GM18873 (cell line): ENCODE measurements at regions not wholly inside any gene's neighbourhood (a gene's known extent, or its start where the extent isn't known, plus 50 kb on each side); places are given as distances from the start of the nearest gene placed in this dataset.

Experiments
- ATAC-seq: cut with Tn5 transposase; IDR thresholded peaks from one replicate; pipeline ENCODE4 v1.9.1; 2021; ENCODE audit warnings: mild to moderate bottlenecking, moderate library complexity, moderate number of reproducible peaks; ENCODE audit not compliant: unreplicated experiment, low FRiP score

GRCh38 chr10:128713874-128714570 lies 587.8 kb upstream of the MKI67 start:
- ATAC-seq: no peak

- ATAC-seq: no peak
These were observed 588.6 kb upstream of the MKI67 start for GRCh38 chr10:128714644-128715415.

GRCh38 chr10:128716181-128716580 lies 590.0 kb upstream of the MKI67 start:
- ATAC-seq: no peak

GRCh38 chr10:128721963-128722445 lies 595.8 kb upstream of the MKI67 start:
- ATAC-seq: no peak

GRCh38 chr10:128722947-128723346 lies 596.7 kb upstream of the MKI67 start:
- no peak for ATAC-seq

- ATAC-seq: no peak
These were observed 597.5 kb upstream of the MKI67 start for GRCh38 chr10:128723631-128724205.

GRCh38 chr10:128725531-128725930 lies 599.3 kb upstream of the MKI67 start:
- no peak for ATAC-seq

- ATAC-seq: no peak
These were observed 600.9 kb upstream of the MKI67 start for GRCh38 chr10:128727114-128727513.

GRCh38 chr10:128729910-128730420 lies 603.7 kb upstream of the MKI67 start:
- ATAC-seq: no peak

GRCh38 chr10:128730922-128731321 lies 604.7 kb upstream of the MKI67 start:
- ATAC-seq: no peak

GRCh38 chr10:128734161-128734560 lies 607.9 kb upstream of the MKI67 start:
- no peak for ATAC-seq

- ATAC-seq: no peak
These were observed 608.5 kb upstream of the MKI67 start for GRCh38 chr10:128734734-128735133.

GRCh38 chr10:128735996-128736395 lies 609.8 kb upstream of the MKI67 start:
- no peak for ATAC-seq

- no peak for ATAC-seq
These were observed 612.2 kb upstream of the MKI67 start for GRCh38 chr10:128738386-128738915.

GRCh38 chr10:128739930-128740329 lies 613.7 kb upstream of the MKI67 start:
- ATAC-seq: no peak

GRCh38 chr10:128741180-128741579 lies 615.0 kb upstream of the MKI67 start:
- no peak for ATAC-seq

- no peak for ATAC-seq
These were observed 615.5 kb upstream of the MKI67 start for GRCh38 chr10:128741680-128742079.

GRCh38 chr10:128744092-128744491 lies 617.9 kb upstream of the MKI67 start:
- no peak for ATAC-seq

- ATAC-seq: no peak
These were observed 618.6 kb upstream of the MKI67 start for GRCh38 chr10:128744811-128745305.

GRCh38 chr10:128747582-128748346 lies 621.5 kb upstream of the MKI67 start:
- ATAC-seq: no peak
